ENCODE measurements at regions not wholly inside any gene's neighbourhood (a gene's known extent, or its start where the extent isn't known, plus 50 kb on each side); places are given as distances from the start of the nearest gene placed in this dataset.
"Not testable (repeated sequence)": the region's sequence is repeated elsewhere in the genome, so short reads cannot be mapped to it uniquely, and the experiment has no call there.

- no peak for DNase-seq (ENCODE audit: low spot score)
- intact Hi-C loops (cut with DNase I): no loop called here
Measured at GRCh38 chr12:72723732-72724131, 451.6 kb downstream of the TRHDE start.

- DNase-seq (ENCODE audit: low spot score): no peak
- intact Hi-C loops (cut with DNase I): no loop called here
Measured at GRCh38 chr12:72729451-72730010, 457.4 kb downstream of the TRHDE start.

- no peak for DNase-seq (ENCODE audit: low spot score)
- intact Hi-C loops (cut with DNase I): no loop called here
Measured at GRCh38 chr12:72734581-72734980, 462.4 kb downstream of the TRHDE start.

- intact Hi-C loops (cut with DNase I): no loop called here
- DNase-seq (ENCODE audit: low spot score): no peak
Measured at GRCh38 chr12:72738811-72739210, 466.6 kb downstream of the TRHDE start.

- intact Hi-C loops (cut with DNase I): no loop called here
- DNase-seq (ENCODE audit: low spot score): no peak
Measured at GRCh38 chr12:72740064-72740463, 467.9 kb downstream of the TRHDE start.

GRCh38 chr12:72742568-72742967 is 470.4 kb downstream of the TRHDE start:
- intact Hi-C loops (cut with DNase I): no loop called here
- DNase-seq (ENCODE audit: low spot score): no peak

- intact Hi-C loops (cut with DNase I): no loop called here
- DNase-seq (ENCODE audit: low spot score): no peak
Measured at GRCh38 chr12:72746048-72746447, 473.9 kb downstream of the TRHDE start.

- intact Hi-C loops (cut with DNase I): no loop called here
- no peak for DNase-seq (ENCODE audit: low spot score)
Measured at GRCh38 chr12:72747111-72747849, 475.1 kb downstream of the TRHDE start.

GRCh38 chr12:72748971-72749370 is 476.8 kb downstream of the TRHDE start:
- intact Hi-C loops (cut with DNase I): no loop called here
- DNase-seq (ENCODE audit: low spot score): no peak

GRCh38 chr12:72753571-72753970 is 481.4 kb downstream of the TRHDE start:
- intact Hi-C loops (cut with DNase I): no loop called here
- DNase-seq (ENCODE audit: low spot score): no peak

- DNase-seq (ENCODE audit: low spot score): peak; percentile 41
- intact Hi-C loops (cut with DNase I): not testable (repeated sequence)
Measured at GRCh38 chr12:72754026-72754425, 481.9 kb downstream of the TRHDE start.

- intact Hi-C loops (cut with DNase I): no loop called here
- no peak for DNase-seq (ENCODE audit: low spot score)
Measured at GRCh38 chr12:72766517-72766916, 494.3 kb downstream of the TRHDE start.

GRCh38 chr12:72774023-72774422 is 501.9 kb downstream of the TRHDE start:
- no peak for DNase-seq (ENCODE audit: low spot score)
- intact Hi-C loops (cut with DNase I): no loop called here

- intact Hi-C loops (cut with DNase I): no loop called here
Measured at GRCh38 chr12:72777806-72778205, 505.6 kb downstream of the TRHDE start.

GRCh38 chr12:72790273-72790672 is 518.1 kb downstream of the TRHDE start:
- intact Hi-C loops (cut with DNase I): no loop called here

More at GRCh38 chr12:72777806-72778205, 505.6 kb downstream of the TRHDE start:
- DNase-seq (ENCODE audit: low spot score): no peak

GRCh38 chr12:72792889-72793288 is 520.7 kb downstream of the TRHDE start:
- intact Hi-C loops (cut with DNase I): no loop called here
- DNase-seq (ENCODE audit: low spot score): no peak

More at GRCh38 chr12:72790273-72790672, 518.1 kb downstream of the TRHDE start:
- no peak for DNase-seq (ENCODE audit: low spot score)

GRCh38 chr12:72793796-72794195 is 521.6 kb downstream of the TRHDE start:
- intact Hi-C loops (cut with DNase I): no loop called here
- no peak for DNase-seq (ENCODE audit: low spot score)

- intact Hi-C loops (cut with DNase I): no loop called here
- DNase-seq (ENCODE audit: low spot score): no peak
Measured at GRCh38 chr12:72815421-72815820, 543.3 kb downstream of the TRHDE start.

- no peak for DNase-seq (ENCODE audit: low spot score)
- intact Hi-C loops (cut with DNase I): no loop called here
Measured at GRCh38 chr12:72828662-72829324, 556.6 kb downstream of the TRHDE start.

- intact Hi-C loops (cut with DNase I): no loop called here
- no peak for DNase-seq (ENCODE audit: low spot score)
Measured at GRCh38 chr12:72829838-72830237, 557.7 kb downstream of the TRHDE start.

GRCh38 chr12:72832024-72832423 is 559.9 kb downstream of the TRHDE start:
- intact Hi-C loops (cut with DNase I): no loop called here

More at GRCh38 chr12:72832024-72832423, 559.9 kb downstream of the TRHDE start:
- no peak for DNase-seq (ENCODE audit: low spot score)

Measured in posterior vena cava (tissue), 2 donors.